Nucleus accumbens (tissue), 56 donors: ENCODE measurements at regions not wholly inside any gene's neighbourhood (a gene's known extent, or its start where the extent isn't known, plus 50 kb on each side); places are given as distances from the start of the nearest gene placed in this dataset.
"Not testable (repeated sequence)": the region's sequence is repeated elsewhere in the genome, so short reads cannot be mapped to it uniquely, and the experiment has no call there.

ENCODE experiments used
- DNase-seq, 56 donors: peaks; one replicate each; lab custom pipeline; 2025; lab: John Stamatoyannopoulos, UW

DNA sequence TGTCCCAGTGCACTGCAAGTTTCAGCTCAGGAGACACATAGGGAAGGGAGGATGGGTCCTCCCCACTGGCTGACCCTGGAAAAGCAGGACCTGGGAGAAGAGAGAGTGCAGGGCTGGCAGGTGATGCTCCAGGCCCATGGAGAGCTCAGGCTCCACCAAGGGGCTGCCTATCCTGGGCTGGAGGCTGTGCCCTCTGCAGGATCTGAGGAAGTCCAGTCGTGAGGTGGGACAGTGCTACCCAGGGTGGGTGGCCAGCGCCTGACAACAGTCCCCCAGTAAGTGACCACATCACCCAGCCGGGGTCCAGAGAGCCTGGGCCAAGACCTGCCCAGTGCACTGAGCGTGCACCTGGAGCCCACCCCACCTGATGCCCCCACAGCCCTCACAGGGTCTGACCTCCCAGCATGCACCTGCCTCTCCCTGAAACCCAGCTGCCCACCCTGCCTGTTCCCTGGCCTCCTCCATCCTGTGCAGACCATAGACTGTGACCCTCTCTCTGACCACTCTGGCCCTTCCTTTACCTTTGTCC is 626.1 kb upstream of the DEFB115 start:
- not testable (repeated sequence) for DNase-seq

DNA sequence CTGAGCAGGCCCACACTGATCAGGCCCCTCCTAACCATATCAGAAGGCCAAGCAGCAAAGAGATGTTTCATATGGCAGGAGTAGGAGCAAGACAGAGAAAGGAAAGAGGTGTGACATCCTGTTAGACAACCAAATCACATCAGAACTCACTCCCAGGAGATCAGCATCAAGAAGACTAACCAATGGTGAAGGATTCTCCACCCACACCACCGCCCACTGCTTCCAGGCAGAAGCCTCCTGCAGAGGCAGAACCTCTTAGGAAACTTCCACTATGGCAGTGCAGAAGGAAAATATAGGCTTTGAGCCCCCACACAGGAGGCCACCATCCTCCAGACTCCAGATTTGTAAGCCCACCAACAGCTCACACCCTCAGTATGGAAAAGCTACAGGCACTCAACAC is 624.7 kb upstream of the DEFB115 start:
- DNase-seq, result not testable (repeated sequence)

DNA sequence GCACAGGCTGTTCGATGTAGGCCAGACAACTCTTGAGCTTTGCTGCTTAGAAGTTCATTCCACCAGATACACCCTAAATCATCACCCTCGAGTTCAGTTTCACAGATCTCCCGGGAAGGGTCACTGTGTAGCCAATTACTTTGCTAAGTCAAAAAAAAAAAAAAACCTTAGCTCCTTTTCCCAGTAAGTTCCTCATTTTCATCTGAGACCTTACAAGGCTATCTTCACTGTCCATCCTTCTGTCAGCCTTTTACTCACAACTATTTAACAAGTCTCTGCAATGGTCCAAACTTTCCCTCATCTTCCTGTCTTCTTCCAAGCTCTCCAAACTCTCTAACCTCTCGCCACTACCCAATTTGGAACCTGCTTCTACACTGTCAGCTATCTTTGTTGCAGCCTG is 615.9 kb upstream of the DEFB115 start:
- DNase-seq, result not testable (repeated sequence)

DNA sequence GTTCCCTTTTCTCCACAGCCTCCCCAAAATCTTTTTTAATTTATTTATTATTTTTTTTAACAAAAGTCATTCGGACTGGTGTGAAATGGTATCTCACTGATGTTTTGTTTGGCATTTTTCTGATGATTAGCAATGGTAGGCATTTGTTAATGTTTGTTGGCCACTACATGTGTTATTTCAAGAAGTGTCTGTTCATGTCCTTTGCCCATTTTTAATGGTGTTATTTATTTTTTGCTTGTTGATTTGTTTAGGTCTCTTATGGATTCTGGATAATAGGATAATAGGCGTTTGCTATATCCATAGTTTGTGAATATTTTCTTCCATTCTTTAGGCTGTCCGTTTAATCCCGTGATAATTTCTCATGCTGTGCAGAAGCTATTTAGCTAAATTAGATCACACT is 596.5 kb upstream of the DEFB115 start:
- DNase-seq, result not testable (repeated sequence)

DNA sequence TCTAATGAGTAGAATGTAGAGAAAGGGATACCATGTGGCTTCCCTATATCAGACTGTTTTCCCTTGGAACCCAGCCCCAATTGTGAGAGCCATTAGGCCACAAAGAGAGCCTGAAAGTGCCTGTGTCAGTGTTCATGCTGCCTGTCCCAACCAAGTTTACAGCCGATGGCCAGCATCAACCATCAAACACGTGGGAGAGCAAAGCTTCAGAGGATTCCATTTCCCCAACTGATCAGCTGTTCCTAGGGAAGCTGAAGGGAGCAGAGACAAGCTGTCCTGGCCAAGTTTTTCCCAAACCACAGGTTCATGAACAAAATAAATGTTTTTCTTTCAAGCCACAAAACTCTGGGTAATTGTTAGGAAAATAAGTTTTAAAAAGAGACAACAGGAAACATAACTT is 589.0 kb upstream of the DEFB115 start:
- not testable (repeated sequence) for DNase-seq

DNA sequence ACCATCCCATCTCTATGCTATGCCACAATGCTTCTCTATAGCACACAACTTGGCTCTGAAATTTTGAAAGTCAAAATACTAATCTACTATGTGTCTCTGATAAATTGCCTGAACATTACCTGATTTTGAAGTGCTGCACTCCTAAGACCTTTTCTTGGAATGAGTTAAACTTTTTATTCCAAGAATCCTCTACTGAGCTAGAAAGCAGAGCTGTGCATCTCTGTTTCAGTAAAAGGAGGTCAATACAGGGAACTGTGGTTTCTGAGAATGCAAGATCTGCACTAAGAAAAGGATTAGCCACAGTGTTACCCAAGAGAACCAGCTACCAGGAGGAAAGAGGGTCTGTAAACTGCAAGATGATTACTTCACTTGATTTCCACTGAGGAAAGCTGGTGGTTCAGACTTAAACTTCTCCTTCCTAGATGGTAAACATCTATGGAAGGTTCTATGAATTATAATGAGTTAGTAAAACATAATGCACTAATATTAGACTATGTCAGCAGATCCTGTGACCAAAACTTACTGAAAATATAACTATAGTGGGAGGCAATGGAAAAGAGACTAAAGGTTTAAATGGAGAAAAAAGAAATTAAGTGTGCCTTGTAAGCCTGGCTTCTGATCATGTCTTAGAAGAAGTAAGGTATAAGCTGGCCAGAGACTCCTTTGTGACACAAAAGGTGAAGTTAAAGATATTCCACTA is 588.0 kb upstream of the DEFB115 start:
- not testable (repeated sequence) for DNase-seq

DNA sequence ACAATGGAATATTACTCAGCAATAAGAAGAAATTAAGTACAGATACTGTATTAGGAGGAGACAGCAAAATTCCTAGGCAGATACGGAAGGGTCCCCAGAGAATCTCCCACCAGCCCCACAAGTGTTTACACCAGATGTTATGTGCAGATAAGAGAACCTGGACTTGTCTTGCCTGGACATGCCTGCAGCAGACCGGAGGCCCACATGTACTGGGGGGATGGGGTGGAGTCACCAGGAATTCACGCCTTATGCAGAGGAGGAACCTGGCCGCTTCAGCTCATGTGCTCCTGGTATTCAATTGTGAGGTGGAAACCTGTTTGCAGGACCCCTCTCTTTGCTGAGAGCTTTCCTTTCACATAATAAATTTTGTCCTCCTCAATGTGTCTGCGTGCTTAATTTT is 586.3 kb upstream of the DEFB115 start:
- not testable (repeated sequence) for DNase-seq

DNA sequence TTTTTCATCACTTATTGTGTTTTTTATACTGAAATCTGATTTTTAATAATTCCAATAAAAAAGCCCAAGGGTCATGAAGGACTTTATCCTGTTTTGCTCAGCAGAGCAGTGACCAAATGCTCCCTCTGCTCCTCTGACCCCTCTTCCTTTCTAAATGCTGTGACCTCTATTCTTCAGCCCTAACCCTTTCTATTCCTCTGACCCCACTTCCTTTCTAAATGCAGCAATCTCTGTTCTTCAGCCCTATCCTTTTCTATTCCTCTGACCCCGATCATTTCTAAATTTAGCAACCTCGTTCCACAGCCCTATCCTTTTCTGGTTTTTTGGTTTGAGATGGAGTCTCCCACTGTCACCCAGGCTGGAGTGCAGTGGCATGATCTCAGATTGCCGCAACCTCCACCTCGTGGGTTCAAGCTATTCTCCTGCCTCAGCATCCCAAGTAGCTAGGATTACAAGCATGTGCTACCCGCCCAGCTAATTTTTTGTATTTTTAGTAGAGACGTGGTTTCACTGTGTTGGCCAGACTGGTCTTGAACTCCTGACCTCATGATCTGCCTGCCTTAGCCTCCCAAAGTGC is 581.4 kb upstream of the DEFB115 start:
- DNase-seq, result not testable (repeated sequence)

DNA sequence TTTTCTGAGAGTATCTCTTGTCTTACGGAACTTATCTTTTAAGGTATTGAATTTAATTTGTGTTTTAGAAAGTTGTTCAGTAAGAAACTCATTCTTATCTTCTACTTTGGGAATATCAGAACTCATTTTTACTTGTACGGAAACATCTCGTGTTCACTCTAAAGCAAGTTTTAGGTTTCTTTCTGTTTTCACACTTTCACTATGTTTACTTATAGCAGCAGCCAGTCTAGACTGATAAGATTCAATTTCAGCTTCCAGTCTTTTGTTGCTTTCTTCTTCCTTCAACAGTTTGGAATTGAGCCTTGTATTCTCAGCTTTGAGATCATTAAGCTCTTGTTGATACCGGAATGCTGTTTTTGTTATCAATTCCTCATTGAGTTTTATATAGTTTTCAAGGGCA is 575.2 kb upstream of the DEFB115 start:
- not testable (repeated sequence) for DNase-seq

DNA sequence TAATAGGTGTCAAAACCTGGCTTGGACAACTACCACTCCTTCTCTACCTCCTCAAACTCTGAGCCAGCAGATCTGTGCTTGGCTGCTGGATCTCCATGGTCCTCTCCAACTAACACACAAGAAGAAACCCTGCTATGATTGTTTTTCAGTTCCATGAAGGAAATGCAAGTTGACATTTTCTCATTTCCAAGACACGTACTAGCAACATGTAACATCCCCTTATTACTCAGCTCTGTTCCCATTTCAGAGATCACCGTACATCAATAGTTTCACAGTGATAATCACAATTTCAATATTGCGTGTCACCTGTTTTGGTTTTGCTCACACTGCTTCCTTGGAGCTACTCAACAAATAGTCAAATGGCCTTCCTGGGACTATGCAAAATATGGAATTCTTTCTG is 544.6 kb upstream of the DEFB115 start:
- DNase-seq, result not testable (repeated sequence)

DNA sequence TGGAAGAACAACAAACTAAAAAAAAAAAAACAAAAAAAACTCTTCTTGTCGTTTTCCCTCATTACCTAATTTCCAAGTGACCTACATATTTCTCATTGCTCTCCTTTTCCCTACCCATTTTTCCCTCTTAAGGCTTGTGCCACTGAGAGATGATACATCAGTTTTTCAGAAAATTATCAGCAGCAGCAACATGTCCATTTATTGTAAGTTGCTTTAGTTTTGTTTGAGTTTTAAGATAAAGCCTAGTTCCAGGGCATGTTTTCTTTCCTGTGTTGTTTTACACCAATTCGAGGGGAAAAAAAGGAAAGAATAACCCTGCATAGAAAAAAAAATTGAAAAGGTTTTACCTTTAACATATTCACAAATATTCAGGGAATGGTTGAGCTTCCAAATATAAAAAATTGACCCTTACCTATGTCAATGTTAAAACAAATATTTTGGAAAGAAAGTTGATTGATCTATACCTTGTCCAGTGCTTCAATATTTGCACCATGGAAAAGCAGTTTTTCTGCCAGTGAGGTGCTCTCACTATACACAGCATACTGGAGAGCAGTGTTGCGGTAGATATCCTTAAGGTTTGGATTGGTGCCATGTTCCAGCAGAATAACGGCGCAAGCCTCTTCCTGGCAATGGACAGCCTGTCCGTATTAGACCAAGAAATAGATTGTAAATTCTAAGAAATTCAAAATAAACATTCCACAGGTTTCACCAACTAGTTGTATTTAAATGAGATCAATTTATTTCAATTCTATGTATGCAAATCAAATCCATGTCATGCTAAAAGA is 537.9 kb upstream of the DEFB115 start:
- not testable (repeated sequence) for DNase-seq

DNA sequence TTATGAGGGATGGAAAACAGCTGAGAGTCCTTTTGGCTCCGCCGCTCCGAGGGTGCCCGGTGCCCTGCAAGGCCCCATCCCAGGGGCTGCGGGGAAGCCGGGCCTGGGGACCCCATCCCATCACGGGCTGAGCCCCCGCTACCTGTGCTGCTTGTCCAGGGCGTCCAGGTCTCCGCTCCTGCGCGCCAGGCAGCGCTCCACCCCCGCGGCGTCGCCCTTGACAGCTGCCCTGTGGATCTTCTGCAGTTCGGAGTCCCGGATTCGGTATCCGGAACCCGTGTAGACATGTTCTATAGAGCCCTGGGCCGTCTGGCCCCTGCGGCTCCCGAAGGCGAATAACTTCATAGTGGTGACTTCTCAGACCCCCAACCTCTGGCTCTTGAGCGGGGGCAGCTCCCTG is 534.0 kb upstream of the DEFB115 start:
- not testable (repeated sequence) for DNase-seq

DNA sequence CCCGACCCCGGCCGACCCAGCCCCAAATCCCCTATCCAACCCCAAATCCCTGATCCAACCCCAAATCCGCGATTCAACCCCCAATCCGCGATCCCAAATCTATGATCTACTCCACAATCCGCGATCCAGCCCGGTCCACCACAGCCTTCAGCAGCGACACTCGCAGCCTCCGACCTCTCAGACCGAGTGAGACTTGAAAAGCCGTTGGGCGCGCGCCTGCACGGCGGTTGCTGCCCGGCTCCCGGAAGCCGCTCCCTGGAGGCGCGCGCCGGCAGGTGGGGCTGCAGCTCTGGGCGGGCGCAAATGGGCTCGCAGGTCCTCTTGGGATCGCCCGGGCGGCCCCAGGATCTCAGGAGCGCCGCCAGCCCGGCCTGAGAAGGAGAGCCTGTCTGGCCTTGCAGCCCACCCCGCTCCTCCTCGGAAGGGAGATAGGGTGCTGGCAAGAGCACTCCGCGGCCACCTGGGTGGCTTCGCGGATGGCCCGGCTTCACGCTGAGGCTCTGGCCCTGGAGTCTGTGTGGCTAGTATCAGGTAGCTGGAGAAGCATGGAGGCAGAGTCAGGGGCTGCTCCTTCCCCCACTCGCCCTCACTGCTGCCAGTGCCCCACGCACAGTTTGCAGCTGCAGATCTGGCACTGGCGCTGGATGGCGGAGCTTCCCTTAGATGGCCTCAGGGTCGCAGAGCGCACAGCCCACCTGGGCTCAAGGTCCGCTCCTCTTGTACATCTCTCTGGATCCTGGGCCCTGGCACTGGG is 533.4 kb upstream of the DEFB115 start:
- peak in 16 of 56 donors; percentile 1 to 61 (median 12) for DNase-seq

DNA sequence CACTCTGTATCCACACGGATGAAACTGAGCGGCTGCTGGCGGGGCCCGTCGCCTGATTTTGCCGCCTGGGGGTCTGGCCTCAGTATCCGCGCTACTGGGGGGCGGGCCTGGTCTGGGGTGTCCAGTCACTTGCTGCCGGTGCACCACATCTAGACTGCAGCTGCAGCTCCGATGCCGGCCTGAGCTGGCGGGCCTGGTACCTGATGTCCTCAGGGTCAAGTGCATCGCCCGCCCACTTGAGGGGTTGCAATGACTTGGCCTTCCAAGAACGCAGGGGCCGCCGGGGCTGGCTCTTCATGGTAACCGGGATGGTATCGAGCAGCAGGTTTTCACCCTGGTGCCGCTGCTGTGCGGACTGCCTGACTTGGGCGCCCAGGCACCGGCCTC is 532.8 kb upstream of the DEFB115 start:
- not testable (repeated sequence) for DNase-seq

DNA sequence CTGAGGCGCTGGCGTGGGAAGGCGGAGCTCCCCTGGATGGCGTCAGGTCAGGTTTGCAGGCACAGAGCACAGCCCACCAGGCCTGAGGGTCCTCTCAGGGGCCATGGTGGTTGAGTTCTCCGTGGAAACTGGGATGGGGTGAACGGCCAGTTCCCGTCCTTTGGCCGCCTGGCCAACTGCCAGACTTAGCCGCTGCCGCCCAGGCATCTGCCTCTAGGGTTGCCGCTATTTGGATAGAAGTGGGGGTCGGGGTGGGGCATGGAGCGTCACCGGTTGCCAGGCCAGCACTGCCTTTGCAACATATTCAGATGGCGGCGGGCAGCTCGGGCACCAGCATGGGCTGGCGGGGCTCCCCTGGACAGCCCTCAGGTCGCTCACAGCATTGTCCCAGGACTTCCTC is 532.3 kb upstream of the DEFB115 start:
- not testable (repeated sequence) for DNase-seq

DNA sequence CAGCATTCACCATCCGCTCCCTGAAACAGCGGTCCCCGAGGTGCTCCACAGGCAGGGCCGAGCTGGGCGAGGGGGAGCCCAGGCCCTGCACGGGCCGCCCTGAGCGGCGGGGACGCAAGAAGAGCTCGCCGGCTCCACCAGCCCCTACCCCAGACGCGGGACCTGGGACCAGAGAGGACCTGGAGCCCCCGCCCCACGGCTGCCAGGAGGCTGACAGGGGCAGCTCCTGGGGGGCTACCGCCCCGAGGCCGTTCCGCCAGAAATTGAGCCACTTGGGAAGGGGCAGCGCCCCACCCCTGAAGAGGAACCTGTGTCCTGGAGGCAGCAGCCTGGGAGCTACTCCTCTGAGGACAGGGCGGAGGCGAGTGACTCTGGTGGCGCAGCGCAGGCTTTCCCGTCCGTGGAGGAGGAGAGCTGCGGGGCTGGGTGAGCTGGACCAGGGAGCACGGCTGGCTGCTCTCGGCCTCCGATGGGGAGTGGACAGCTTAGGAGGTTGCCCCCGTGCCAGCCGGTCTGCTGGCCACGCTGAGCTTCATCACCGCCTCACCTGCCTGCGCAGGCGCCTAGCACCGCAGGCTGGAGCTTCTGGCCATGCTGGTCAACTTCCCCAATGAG is 529.1 kb upstream of the DEFB115 start:
- DNase-seq, result not testable (repeated sequence)
